DMS53 (cell line): ENCODE measurements at regions not wholly inside any gene's neighbourhood (a gene's known extent, or its start where the extent isn't known, plus 50 kb on each side); places are given as distances from the start of the nearest gene placed in this dataset.

Experiments used
- DNase-seq: peaks from one replicate; lab custom pipeline; 2025; lab: John Stamatoyannopoulos, UW

DNA sequence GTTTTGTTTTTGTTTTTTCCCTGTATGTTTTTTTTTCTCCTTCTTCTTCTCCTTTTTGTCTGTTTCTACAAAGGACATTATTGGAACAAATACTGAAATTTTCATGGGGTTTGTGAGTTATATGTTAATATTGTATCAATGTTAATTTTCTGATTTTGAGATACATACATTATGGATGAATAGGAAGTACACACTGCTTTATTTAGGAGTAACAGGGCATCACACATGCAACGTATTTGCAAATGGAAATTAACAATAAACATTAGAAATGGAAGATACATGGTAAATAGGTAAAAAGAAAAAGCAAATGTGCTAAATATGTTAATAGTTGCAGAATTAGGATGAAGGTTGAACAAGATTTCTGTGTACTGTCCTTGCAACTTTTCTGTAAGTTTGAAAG lies 477.2 kb upstream of the INTU start:
- DNase-seq, result no peak

- no peak for DNase-seq
Measured at GRCh38 chr4:127162741-127163140, 470.0 kb upstream of the INTU start.

DNA sequence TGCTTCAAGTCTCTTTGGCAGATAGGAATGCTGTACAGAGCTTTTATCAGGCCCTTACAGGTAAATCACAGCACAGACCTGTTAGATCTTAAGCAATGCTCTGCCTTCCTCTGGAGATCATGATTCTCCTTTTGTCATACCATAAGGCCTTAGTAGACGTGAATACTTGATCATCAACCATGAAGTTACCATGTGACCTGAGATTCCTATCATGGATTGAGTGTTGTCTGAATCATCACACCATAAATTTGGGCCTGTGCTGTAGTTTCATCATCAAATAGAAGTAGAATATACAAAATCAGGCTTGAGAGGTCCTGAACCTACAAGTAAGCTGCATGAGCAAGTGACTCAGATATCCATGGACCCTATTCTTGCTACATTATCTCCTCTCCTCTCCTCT lies 466.8 kb upstream of the INTU start:
- no peak for DNase-seq

DNA sequence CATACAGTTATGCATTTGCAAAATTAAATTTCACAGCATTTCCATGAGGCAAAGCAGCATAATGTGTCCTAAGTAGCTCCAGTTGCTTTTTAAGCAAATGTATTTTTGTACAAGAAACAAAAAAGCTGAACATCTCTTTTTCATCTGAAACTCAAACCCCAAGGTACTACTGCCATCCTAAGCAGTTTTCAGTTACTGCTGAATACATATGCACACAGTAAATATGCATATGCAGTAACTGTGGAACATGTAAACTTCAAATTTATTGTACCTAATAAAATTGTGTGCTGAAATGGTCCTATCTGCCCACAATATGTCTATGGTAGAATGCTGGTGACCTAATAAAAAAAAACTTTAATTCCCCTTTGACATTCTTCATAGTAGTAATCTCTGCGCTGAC lies 458.6 kb upstream of the INTU start:
- no peak for DNase-seq

- no peak for DNase-seq
Measured at GRCh38 chr4:127174616-127175015, 458.1 kb upstream of the INTU start.

DNA sequence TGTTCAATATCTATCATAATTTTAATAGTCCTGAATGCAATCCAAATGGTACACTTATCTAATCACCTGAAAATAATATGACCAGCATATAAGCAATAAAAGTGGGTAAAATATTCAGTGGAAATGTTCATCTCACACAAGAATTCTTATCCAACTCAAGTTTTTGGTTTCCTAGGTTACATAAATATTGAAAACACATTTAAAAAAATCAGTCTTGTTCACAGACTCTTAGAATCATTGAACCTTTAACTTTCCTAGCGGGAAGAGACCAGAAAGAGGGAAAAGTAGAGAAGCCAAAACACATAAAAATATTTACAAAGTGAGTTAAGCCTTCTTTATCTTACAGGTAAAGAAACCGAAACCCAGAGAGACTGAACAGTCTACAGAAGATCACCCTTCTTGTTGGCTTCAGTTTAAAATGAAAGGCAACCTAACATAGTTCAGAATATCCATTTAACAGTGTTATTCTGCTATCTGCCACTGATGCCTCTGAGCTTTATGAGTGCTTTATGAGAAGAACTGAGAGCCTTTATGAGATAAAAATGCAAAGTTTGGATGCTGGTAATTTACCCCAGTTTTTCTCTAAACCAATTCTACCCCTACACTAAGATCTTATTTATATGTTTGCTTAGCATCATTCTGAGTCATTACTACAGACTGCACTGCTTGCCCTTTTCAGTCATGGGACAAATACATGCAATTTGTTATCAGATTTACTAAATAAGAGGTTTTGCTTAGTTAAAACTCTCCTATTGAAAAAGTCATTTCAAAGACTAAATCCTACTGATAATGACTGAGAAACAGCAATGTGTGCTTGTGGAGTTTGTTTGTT lies 453.3 kb upstream of the INTU start:
- peak; percentile 3 for DNase-seq

DNA sequence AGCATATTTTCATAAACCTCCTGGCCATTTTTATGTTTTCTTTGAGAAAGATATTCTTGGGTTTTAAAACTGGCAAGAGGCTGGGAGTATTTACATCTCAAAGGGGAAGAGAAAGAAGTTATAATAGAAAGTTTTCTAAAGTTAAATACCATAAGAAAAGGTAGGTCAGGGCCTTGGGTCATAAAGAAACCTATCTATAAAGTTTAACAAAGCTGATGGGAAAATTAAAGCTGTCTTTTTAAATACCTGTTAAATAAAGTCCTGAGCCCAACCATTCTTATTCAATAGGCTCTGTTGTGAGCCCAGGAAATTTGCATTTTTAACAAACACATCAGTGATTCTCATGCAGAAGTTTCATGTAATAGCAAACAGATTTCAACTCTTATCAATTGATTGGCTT lies 451.8 kb upstream of the INTU start:
- no peak for DNase-seq

- DNase-seq, result no peak
Measured at GRCh38 chr4:127182687-127183086, 450.1 kb upstream of the INTU start.

GRCh38 chr4:127188847-127189246 lies 443.9 kb upstream of the INTU start:
- peak; percentile 43 for DNase-seq

DNA sequence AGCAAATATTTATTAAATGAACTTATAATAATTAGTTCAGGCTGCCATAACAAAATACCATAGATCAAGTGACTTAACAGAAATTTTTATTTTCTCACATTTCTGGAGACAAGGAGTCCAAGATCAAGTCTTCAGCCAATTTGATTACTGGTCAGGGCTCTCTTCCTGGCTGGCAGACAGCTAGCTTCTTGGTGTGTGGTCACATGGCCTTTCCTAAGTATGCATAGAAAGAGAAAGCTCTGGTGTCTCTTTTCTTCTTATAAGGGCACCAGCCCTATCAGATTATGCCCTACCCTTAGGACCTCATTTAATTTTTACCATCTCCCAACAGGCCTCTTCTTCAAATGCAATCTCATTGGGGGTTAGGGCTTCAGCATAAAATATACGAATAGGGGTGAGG lies 438.5 kb upstream of the INTU start:
- DNase-seq, result no peak

DNA sequence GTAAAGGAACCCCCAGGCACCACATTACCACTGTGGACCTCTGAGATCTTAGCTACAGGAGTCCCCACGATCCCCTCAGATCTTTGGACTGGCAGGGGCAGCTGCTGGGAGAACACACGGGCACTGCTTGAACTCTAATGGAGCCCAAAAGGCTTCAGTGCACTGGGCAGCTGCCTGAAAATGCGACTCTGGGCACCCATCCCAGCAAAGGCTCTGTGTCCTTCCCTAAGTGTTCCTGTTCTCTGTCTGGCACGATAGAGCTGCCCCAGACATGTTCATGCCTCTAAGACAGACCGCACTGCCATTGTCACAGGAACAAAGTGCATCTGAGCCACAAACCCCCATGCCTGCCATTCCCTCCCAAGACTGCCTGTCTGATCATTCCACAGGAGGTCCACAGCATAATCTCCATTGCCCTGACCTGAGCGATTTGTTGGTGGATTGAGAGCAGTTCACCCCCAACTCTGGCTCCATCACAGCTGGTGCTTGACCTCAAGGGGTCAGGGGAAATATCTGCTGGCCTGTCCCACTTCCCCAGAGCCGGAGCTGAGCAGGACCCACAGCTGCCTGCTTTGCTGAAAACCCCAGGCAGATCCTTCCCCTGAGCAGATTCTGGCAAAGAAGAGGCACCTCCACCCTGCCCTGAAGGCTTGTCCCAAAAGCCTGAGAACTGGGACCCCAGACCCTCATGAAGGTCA lies 436.0 kb upstream of the INTU start:
- DNase-seq, result no peak

- no peak for DNase-seq
Measured at GRCh38 chr4:127203562-127204200, 429.1 kb upstream of the INTU start.

DNA sequence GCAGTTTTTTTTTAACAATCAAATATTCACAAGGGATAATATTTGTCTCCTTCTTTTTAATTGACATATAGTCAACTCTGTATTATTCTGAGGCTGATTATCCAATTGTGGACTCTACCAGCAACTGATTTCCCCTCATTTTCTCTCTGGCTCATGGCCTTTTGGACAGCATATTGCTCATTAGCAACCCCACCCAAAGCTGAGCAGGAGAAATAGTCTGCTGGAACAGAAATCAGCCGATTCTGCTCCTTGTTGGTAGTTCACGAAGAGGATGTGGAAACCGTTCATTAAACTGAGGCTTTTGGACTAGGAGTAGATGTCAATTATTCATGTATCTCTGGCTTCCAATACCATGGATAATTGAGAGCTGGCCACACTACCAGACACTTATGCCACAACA lies 428.4 kb upstream of the INTU start:
- no peak for DNase-seq

- no peak for DNase-seq
Measured at GRCh38 chr4:127209580-127210095, 423.1 kb upstream of the INTU start.

DNA sequence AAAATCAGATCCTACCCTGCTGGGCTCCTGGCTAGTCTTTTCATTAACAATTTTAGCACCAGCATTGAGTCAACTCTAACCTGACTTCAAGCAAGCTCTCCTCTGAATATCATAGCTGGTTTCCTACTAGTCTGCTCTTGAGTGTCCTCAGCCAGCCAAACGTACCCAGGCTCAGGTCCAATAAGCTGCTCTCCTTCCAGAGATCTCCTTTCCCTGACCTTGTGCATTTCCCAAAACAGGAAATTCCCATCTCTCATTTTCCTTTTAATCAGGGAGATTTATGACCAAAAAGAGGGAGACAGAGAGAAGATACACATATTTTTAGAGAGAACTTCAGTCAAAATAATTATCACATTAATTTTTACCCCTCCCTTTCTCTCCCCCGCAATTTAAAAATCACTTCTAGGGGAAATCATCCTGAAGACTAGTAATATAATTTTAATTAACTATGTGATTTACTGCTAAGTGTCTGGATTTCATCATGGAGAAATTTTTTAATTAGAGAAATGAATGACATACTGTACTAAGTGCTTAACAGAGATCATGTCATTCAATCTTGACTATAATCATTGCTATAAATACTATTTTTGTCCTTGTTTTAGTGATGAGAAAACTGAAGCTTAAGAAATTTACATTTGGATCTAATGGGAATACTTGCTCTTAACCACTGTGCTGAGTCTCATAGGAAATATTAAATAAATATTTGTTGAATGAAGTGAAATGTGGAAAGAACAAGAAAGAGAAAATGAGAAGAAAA lies 421.7 kb upstream of the INTU start:
- DNase-seq, result no peak

GRCh38 chr4:127211650-127212560 lies 420.9 kb upstream of the INTU start:
- DNase-seq, result no peak

DNA sequence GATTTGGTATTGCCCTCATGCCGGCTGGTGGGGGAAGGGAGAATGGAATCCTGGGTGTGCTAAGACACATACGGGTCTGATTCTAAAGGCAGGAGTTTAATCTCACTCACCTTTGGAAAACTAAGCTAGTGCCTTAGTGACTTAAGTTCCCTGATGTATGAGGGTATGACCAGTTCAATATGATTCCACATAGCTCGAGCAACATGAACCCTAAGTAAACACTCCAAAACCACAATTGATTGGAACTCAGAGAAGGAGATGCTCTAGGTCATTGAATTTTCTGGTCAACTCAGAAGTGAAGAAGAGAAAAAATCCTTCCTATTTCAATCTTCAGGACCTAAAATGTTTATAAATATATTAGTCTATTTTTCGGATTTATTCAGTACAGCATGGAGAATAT lies 420.1 kb upstream of the INTU start:
- DNase-seq, result peak; percentile 51

- DNase-seq, result no peak
Measured at GRCh38 chr4:127214016-127214415, 418.7 kb upstream of the INTU start.

- DNase-seq, result no peak
Measured at GRCh38 chr4:127214931-127215330, 417.8 kb upstream of the INTU start.

GRCh38 chr4:127217586-127218229 lies 415.0 kb upstream of the INTU start:
- DNase-seq, result no peak

DNA sequence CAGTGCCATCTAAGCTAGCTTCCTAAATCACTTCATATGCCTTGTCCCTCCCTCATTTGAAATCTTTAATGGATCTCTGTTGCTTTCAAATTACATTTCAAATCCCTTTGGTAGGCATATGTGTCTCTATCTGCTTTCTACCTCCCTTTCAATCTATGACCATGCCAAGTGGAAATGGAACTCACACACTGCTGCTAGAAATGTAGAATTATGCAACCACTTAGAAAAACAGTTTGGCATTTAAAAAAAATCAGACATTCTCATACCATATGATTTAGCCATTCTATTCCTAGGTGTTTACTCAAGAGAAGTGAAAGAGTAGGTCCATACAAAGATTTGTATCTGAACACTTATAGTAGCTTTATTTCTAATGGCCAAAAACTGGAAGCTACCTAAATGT lies 413.5 kb upstream of the INTU start:
- no peak for DNase-seq
